Gastrocnemius medialis (tissue), 4 donors: ENCODE measurements at regions not wholly inside any gene's neighbourhood (a gene's known extent, or its start where the extent isn't known, plus 50 kb on each side); places are given as distances from the start of the nearest gene placed in this dataset.
"Not testable (repeated sequence)": the region's sequence is repeated elsewhere in the genome, so short reads cannot be mapped to it uniquely, and the experiment has no call there.

ENCODE experiments used
- POLR2A ChIP-seq, 2 donors: fragments of 450-650 bp; IDR thresholded peaks; one replicate each; pipeline ENCODE4 v1.6.1; 2017; ENCODE audit warnings: antibody characterized with exemption in 2 of 2, mild to moderate bottlenecking in 2 of 2, moderate library complexity in 2 of 2
- TF ChIP-seq, protein P1 (sequence below), 5 experiments: fragments of 450-650 bp in 3 of 5; fragments of 200-600 bp in 2 of 5; sonication (generic) in 2 of 5; IDR thresholded peaks in 4 of 5; conservative IDR thresholded peaks in 1 of 5; 1 replicate in 4 of 5; 2 replicates in 1 of 5; pipeline ENCODE4 v1.5.1; 2016 to 2019; ENCODE audit warnings: antibody characterized with exemption in 5 of 5, mild to moderate bottlenecking in 3 of 5, moderate library complexity in 3 of 5

DNA sequence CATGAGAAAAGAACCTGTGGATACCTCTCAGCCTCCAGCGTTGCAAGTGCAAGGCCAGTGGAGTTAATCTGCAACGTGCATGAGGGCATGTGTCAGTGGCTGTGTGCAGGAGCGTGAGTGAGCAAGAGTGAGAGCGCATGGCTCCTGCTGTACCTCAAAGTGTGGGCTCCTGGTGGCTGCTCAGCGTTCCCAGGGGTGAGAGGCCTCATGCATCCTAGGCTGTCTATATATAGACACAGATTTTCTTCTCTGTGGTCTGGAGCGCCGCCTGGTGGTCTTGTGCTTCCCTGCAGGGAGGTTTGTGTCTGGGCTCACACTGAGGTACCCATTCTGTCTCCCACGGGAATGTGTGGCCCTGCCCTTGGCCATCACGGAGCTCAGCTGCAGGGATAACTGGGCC, 161.8 kb upstream of the POTEB2 start:
- TF ChIP-seq, protein P1, sequence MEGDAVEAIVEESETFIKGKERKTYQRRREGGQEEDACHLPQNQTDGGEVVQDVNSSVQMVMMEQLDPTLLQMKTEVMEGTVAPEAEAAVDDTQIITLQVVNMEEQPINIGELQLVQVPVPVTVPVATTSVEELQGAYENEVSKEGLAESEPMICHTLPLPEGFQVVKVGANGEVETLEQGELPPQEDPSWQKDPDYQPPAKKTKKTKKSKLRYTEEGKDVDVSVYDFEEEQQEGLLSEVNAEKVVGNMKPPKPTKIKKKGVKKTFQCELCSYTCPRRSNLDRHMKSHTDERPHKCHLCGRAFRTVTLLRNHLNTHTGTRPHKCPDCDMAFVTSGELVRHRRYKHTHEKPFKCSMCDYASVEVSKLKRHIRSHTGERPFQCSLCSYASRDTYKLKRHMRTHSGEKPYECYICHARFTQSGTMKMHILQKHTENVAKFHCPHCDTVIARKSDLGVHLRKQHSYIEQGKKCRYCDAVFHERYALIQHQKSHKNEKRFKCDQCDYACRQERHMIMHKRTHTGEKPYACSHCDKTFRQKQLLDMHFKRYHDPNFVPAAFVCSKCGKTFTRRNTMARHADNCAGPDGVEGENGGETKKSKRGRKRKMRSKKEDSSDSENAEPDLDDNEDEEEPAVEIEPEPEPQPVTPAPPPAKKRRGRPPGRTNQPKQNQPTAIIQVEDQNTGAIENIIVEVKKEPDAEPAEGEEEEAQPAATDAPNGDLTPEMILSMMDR (IDR thresholded peaks at IDR 0.05 in 4 of 5, conservative IDR thresholded peaks at IDR 0.05 in 1 of 5) = not testable (repeated sequence)
- not testable (repeated sequence) for TF ChIP-seq POLR2A (IDR thresholded peaks at IDR 0.05)
